SK-N-MC (cell line): ENCODE measurements at regions not wholly inside any gene's neighbourhood (a gene's known extent, or its start where the extent isn't known, plus 50 kb on each side); places are given as distances from the start of the nearest gene placed in this dataset.

Experiments
- EZH2 ChIP-seq: fragments of 200-600 bp; sonication (generic); IDR thresholded peaks from one replicate; pipeline ENCODE4 v1.6.1; 2017; ENCODE audit warnings: antibody characterized with exemption
- FOXP2 ChIP-seq: optimal IDR thresholded peaks from 2 replicates; pipeline ENCODE3; 2011; ENCODE audit warnings: mild to moderate bottlenecking, moderate library complexity; ENCODE audit not compliant: insufficient read depth; ENCODE audit errors: extremely low read length, control extremely low read depth
- POLR2AphosphoS5 ChIP-seq: IDR thresholded peaks from 2 replicates; pipeline ENCODE4 v1.6.1; 2012; ENCODE audit warnings: mild to moderate bottlenecking, low read depth, low read length, borderline replicate concordance

- TF ChIP-seq EZH2 (no peak), POLR2AphosphoS5 (no peak), FOXP2 (no peak)
Observed at GRCh38 chr21:36534656-36535055, 54.7 kb upstream of the CLDN14 start.
